Type B pancreatic cell (in vitro differentiated cells): ENCODE measurements at regions not wholly inside any gene's neighbourhood (a gene's known extent, or its start where the extent isn't known, plus 50 kb on each side); places are given as distances from the start of the nearest gene placed in this dataset.
A peak's percentile ranks its signal among the peaks of the same experiment; 100 is the strongest.

Source experiments
- DNase-seq: peaks from one replicate; pipeline ENCODE4 v3.0.0; 2021; ENCODE audit warnings: mixed read lengths; ENCODE audit not compliant: unreplicated experiment; ENCODE audit errors: extremely low spot score
- H3K27ac Mint-ChIP-seq: 2 replicates; pipeline ENCODE4 v1.8.0; 2021; ENCODE audit warnings: mild to moderate bottlenecking, mixed read lengths
- H3K27me3 Mint-ChIP-seq: 2 replicates; pipeline ENCODE4 v1.8.0; 2021; ENCODE audit warnings: mixed read lengths
- H3K36me3 Mint-ChIP-seq: 2 replicates; pipeline ENCODE4 v1.8.0; 2021; ENCODE audit warnings: mixed read lengths
- H3K4me1 Mint-ChIP-seq: one replicate; pipeline ENCODE4 v1.8.0; 2021; ENCODE audit warnings: mixed read lengths; ENCODE audit not compliant: unreplicated experiment
- H3K4me3 Mint-ChIP-seq: 2 replicates; pipeline ENCODE4 v1.8.0; 2021; ENCODE audit warnings: mild to moderate bottlenecking, mixed read lengths
- H3K9me3 Mint-ChIP-seq: 2 replicates; pipeline ENCODE4 v1.8.0; 2021; ENCODE audit warnings: mixed read lengths
- CTCF ChIP-seq: fragments of 200-600 bp; sonication (generic); conservative IDR thresholded peaks from 2 replicates; pipeline ENCODE4 v1.5.0; 2021; ENCODE audit warnings: antibody characterized with exemption, mild to moderate bottlenecking

- Mint-ChIP-seq H3K4me1 (no peaks in the 10 kb centered on the region), H3K9me3 (no peaks in the 10 kb centered on the region), H3K27ac (no peak overlapping the region), H3K4me3 (no peak overlapping the region), H3K27me3 (no peaks in the 10 kb centered on the region), H3K36me3 (no peaks in the 10 kb centered on the region)
- DNase-seq: no peak
- TF ChIP-seq CTCF: no peak
Measured at GRCh38 chrX:125758819-125759218, 407.3 kb downstream of the DCAF12L2 start.

- Mint-ChIP-seq H3K4me3 (no peak overlapping the region), H3K27ac (no peak overlapping the region), H3K36me3 (no peaks in the 10 kb centered on the region), H3K27me3 (no peaks in the 10 kb centered on the region), H3K4me1 (no peaks in the 10 kb centered on the region), H3K9me3 (no peaks in the 10 kb centered on the region)
- no peak for TF ChIP-seq CTCF
- no peak for DNase-seq
Measured at GRCh38 chrX:125762954-125763353, 403.1 kb downstream of the DCAF12L2 start.

- Mint-ChIP-seq H3K27ac (no peak overlapping the region), H3K36me3 (no peaks in the 10 kb centered on the region), H3K4me1 (no peaks in the 10 kb centered on the region), H3K27me3 (no peaks in the 10 kb centered on the region), H3K4me3 (no peak overlapping the region), H3K9me3 (no peaks in the 10 kb centered on the region)
- no peak for DNase-seq
- no peak for TF ChIP-seq CTCF
Measured at GRCh38 chrX:125765347-125765746, 400.7 kb downstream of the DCAF12L2 start.

GRCh38 chrX:125769628-125770027, 396.5 kb downstream of the DCAF12L2 start:
- Mint-ChIP-seq H3K27ac (no peak overlapping the region), H3K9me3 (no peaks in the 10 kb centered on the region), H3K27me3 (no peaks in the 10 kb centered on the region), H3K4me1 (no peaks in the 10 kb centered on the region), H3K4me3 (no peak overlapping the region), H3K36me3 (no peaks in the 10 kb centered on the region)
- DNase-seq: no peak
- TF ChIP-seq CTCF: no peak

GRCh38 chrX:125778261-125778660, 387.8 kb downstream of the DCAF12L2 start:
- Mint-ChIP-seq H3K4me1 (peaks cover 12% of the 10 kb centered on the region), H3K9me3 (no peaks in the 10 kb centered on the region), H3K4me3 (no peak overlapping the region), H3K36me3 (no peaks in the 10 kb centered on the region), H3K27me3 (peaks cover 4% of the 10 kb centered on the region), H3K27ac (no peak overlapping the region)
- TF ChIP-seq CTCF: no peak
- no peak for DNase-seq

- Mint-ChIP-seq H3K4me1 (peaks cover 12% of the 10 kb centered on the region), H3K36me3 (no peaks in the 10 kb centered on the region), H3K27me3 (peaks cover 4% of the 10 kb centered on the region), H3K4me3 (peak overlapping the region; percentile 3), H3K9me3 (peaks cover 5% of the 10 kb centered on the region), H3K27ac (no peak overlapping the region)
- DNase-seq: no peak
- TF ChIP-seq CTCF: no peak
Measured at GRCh38 chrX:125782184-125782583, 383.9 kb downstream of the DCAF12L2 start.
